ENCODE measurements at regions not wholly inside any gene's neighbourhood (a gene's known extent, or its start where the extent isn't known, plus 50 kb on each side); places are given as distances from the start of the nearest gene placed in this dataset.

GRCh38 chr1:102420034-102420433 lies 423.3 kb upstream of the OLFM3 start:
- no peaks in the 10 kb centered on the region for H3K36me3 Mint-ChIP-seq (ENCODE audit: low read depth)
- DNase-seq: no peak
- H3K9me3 Mint-ChIP-seq: no peaks in the 10 kb centered on the region
- no peaks in the 10 kb centered on the region for H3K4me1 Mint-ChIP-seq
- no peak for TF ChIP-seq CTCF (IDR thresholded peaks at IDR 0.05)
- H3K27me3 Mint-ChIP-seq (ENCODE audit: low read depth, poor library complexity): peaks cover 11% of the 10 kb centered on the region
- H3K4me3 Mint-ChIP-seq: no peak overlapping the region
- no peak overlapping the region for H3K27ac Mint-ChIP-seq

All from nephron progenitor cell (in vitro differentiated cells).